MCF 10A (cell line): ENCODE measurements at regions not wholly inside any gene's neighbourhood (a gene's known extent, or its start where the extent isn't known, plus 50 kb on each side); places are given as distances from the start of the nearest gene placed in this dataset.

ENCODE experiments used
- BruUV-seq: library from RNA; stranded (reverse); fragments of 400-500 nt; replicated peaks from 2 replicates; lab custom pipeline; 2021; lab: Mats Ljungman, UMichigan
- CTCF ChIA-PET: fragments of 300-600 bp; sonication (Branson Sonifier 250); formaldehyde crosslinking; extraction: SDS; loops from one replicate; lab custom pipeline; 2021; ENCODE audit warnings: antibody characterized with exemption, inconsistent platforms; lab: Yijun Ruan, JAX
- POLR2A ChIA-PET: fragments of 300-600, 350-650 bp; sonication (Branson Sonifier 250); formaldehyde crosslinking; extraction: SDS; loops from one replicate; lab custom pipeline; 2020; ENCODE audit warnings: antibody characterized with exemption, inconsistent platforms; lab: Yijun Ruan, JAX
- DNase-seq: peaks from one replicate; pipeline ENCODE4 v3.0.0-alpha.2; 2018; ENCODE audit not compliant: unreplicated experiment
- H3K27ac Mint-ChIP-seq: one replicate; pipeline ENCODE4 v1.8.0; 2022; ENCODE audit warnings: mild to moderate bottlenecking, low read depth, mixed read lengths; ENCODE audit not compliant: unreplicated experiment
- H3K27me3 Mint-ChIP-seq: one replicate; pipeline ENCODE4 v1.8.0; 2022; ENCODE audit warnings: mixed read lengths; ENCODE audit not compliant: insufficient read depth, unreplicated experiment
- H3K36me3 Mint-ChIP-seq: one replicate; pipeline ENCODE4 v1.8.0; 2022; ENCODE audit warnings: mild to moderate bottlenecking, moderate library complexity, mixed read lengths; ENCODE audit not compliant: insufficient read depth, unreplicated experiment
- H3K4me1 Mint-ChIP-seq: one replicate; pipeline ENCODE4 v1.8.0; 2022; ENCODE audit warnings: mixed read lengths; ENCODE audit not compliant: insufficient read depth, unreplicated experiment
- H3K4me3 Mint-ChIP-seq: one replicate; pipeline ENCODE4 v1.8.0; 2022; ENCODE audit warnings: mild to moderate bottlenecking, moderate library complexity, mixed read lengths; ENCODE audit not compliant: unreplicated experiment
- H3K9me3 Mint-ChIP-seq: one replicate; pipeline ENCODE4 v1.8.0; 2022; ENCODE audit warnings: mixed read lengths; ENCODE audit not compliant: unreplicated experiment
- CTCF ChIP-seq: fragments of 200-600 bp; IDR thresholded peaks from one replicate; pipeline ENCODE4 v1.8.0; 2022; ENCODE audit warnings: antibody characterized with exemption, mild to moderate bottlenecking; ENCODE audit not compliant: unreplicated experiment
- intact Hi-C: fragments of 100-400 bp; cut with micrococcal nuclease; formaldehyde crosslinking; loops from 2 replicates; pipeline ENCODE4 v1.14.1; 2022

DNA sequence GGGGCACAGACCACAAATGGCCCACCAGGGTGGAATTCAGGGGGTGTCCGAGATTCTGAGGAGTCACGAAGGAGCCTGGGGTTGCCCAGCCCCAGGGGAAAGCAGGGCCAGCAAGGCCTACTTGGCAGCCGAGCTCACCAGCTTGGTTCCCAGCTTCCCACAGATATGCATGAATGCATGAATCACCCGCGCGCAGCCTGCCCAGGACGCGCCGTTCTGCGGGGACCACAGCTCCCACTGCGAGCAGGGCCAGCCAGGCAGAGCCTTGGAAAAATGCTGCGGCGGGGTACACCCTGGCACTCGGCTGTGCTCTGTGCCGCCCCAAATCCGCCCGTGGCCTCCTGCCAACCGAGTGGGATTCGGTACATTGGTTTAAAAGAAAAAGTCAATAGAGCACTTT, 211.0 kb downstream of the NFATC2 start:
- BruUV-seq = no TSS peak
- POLR2A ChIA-PET = no interaction called here

DNA sequence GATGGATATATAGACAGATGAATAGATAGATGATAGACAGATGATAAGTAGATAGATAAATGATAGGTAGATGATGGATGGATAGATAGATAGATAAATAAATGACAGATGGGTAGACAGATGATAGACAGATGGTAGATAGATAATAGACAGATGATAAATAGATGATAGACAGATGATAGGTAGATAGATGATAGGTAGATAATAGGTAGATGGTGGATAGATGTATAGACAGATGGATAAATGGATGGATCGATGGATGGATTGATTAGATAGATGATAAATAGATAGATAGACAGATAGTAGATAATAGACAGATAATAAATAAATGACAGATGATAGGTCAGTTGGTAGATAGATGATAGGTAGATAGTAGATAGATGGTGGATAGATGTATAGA, 212.7 kb downstream of the NFATC2 start:
- no peak for DNase-seq
- CTCF ChIA-PET = interaction anchor here (6.0 to 14.9 kb wide), 3 partner anchors 14 to 343 kb away, joined by 58 to 362 read pairs (median 142); no protein-coding TSS in a partner anchor
- no peak overlapping the region for H3K4me3 Mint-ChIP-seq
- POLR2A ChIA-PET = no interaction called here
- no peak overlapping the region for H3K27ac Mint-ChIP-seq
- no TSS peak for BruUV-seq
- TF ChIP-seq CTCF = no peak
- no peaks in the 10 kb centered on the region for H3K27me3 Mint-ChIP-seq
- no peaks in the 10 kb centered on the region for H3K36me3 Mint-ChIP-seq
- H3K9me3 Mint-ChIP-seq = peaks cover 15% of the 10 kb centered on the region
- intact Hi-C loops = no loop called here
- peaks cover 12% of the 10 kb centered on the region for H3K4me1 Mint-ChIP-seq

More for the DNA sequence above, 211.0 kb downstream of the NFATC2 start:
- no peak for DNase-seq
- Mint-ChIP-seq H3K9me3 (peaks cover 15% of the 10 kb centered on the region), H3K27me3 (no peaks in the 10 kb centered on the region), H3K27ac (no peak overlapping the region), H3K4me1 (peaks cover 14% of the 10 kb centered on the region), H3K36me3 (no peaks in the 10 kb centered on the region), H3K4me3 (no peak overlapping the region)
- CTCF ChIA-PET = interaction anchor here (3.7 to 14.9 kb wide), 2 partner anchors 24 to 344 kb away, joined by 24 to 362 read pairs; no protein-coding TSS in a partner anchor
- no peak for TF ChIP-seq CTCF
- intact Hi-C loops = no loop called here

DNA sequence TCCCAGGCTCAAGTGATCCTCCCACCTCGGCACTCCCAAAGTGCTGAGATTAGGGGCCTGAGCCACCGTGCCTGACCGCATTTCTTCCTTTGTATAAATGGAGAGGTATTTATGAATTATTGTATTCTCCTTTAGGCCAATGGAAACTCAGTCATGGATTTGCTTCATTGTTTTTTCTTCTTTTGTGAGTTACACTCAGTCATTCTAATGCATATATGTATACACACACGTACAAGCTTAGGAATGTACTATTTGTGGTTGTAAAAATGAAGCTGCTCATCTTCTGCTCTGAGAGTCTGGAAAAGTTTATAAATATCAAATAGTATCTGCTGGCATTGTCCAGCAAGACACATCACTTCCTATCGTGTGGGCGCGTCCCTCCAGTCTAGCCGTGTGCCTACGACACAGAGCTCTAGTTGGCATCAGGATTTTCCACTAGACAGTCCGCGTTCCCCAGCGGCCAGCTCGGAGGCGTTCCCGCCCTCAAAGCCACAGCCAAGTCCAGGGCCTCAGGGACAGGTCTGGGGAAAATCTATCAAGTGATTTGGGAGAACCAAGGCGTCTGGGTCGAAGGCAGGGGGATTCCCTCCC, 215.2 kb downstream of the NFATC2 start:
- Mint-ChIP-seq H3K9me3 (peaks cover 15% of the 10 kb centered on the region), H3K27me3 (no peaks in the 10 kb centered on the region), H3K4me1 (peaks cover 12% of the 10 kb centered on the region), H3K36me3 (no peaks in the 10 kb centered on the region), H3K4me3 (peak overlapping the region; percentile 22), H3K27ac (peak overlapping the region; percentile 40)
- POLR2A ChIA-PET = interaction anchor here (0.6 to 2.3 kb wide), 6 partner anchors 17 to 532 kb away, joined by 3 to 7 read pairs (median 4); partner anchors contain the start of gene BCAS4
- no TSS peak for BruUV-seq
- no peak for TF ChIP-seq CTCF
- peak; percentile 60 for DNase-seq
- CTCF ChIA-PET = interaction anchor here (0.5 to 14.9 kb wide), 19 partner anchors 11 to 537 kb away, joined by 3 to 362 read pairs (median 6); no protein-coding TSS in a partner anchor
- intact Hi-C loops = no loop called here

DNA sequence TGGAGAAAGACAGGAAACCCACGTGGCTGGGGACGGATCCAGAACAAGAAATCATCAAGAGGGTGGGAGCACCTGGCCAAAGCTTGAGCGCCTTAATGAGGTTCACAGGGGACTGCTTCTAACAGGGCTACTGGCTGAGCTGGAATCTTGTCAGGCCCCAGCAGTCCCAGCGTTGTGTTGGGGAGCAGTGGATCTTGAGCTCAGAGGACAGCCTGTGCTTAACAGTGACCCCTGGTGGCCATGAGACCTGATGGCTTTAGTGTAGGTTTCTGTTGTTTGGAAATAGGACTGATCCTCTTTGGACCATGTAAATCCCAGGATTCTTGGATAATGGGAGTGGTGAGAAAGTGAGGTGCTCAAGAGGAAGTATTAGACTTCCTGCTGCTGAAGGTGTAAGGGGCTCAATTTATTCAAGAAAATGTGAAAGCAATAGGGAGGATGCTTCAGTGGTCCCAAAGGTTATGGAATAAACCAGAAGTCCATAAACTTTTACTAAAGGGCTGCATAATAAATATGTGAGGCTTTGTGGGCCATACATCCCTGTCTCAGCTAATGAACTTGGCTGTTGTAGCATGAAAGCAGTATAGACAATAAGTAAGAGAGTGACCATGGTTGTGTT, 216.2 kb downstream of the NFATC2 start:
- H3K27me3 Mint-ChIP-seq = no peaks in the 10 kb centered on the region
- peaks cover 12% of the 10 kb centered on the region for H3K4me1 Mint-ChIP-seq
- peak overlapping the region; percentile 8 for H3K27ac Mint-ChIP-seq

More for the DNA sequence above, 216.2 kb downstream of the NFATC2 start:
- no TSS peak for BruUV-seq
- DNase-seq = peak; percentile 70
- Mint-ChIP-seq H3K9me3 (peaks cover 15% of the 10 kb centered on the region), H3K36me3 (no peaks in the 10 kb centered on the region), H3K4me3 (no peak overlapping the region)
- CTCF ChIA-PET = interaction anchor here (0.5 to 14.9 kb wide), 47 partner anchors 10 to 679 kb away, joined by 3 to 362 read pairs (median 3); partner anchors contain the start of gene BCAS4
- intact Hi-C loops = no loop called here
- peak; percentile 41 for TF ChIP-seq CTCF
- POLR2A ChIA-PET = interaction anchor here (0.7 to 2.3 kb wide), 4 partner anchors 9 to 338 kb away, joined by 3 to 7 read pairs (median 6); no protein-coding TSS in a partner anchor
